ENCODE measurements at regions not wholly inside any gene's neighbourhood (a gene's known extent, or its start where the extent isn't known, plus 50 kb on each side); places are given as distances from the start of the nearest gene placed in this dataset.

DNA sequence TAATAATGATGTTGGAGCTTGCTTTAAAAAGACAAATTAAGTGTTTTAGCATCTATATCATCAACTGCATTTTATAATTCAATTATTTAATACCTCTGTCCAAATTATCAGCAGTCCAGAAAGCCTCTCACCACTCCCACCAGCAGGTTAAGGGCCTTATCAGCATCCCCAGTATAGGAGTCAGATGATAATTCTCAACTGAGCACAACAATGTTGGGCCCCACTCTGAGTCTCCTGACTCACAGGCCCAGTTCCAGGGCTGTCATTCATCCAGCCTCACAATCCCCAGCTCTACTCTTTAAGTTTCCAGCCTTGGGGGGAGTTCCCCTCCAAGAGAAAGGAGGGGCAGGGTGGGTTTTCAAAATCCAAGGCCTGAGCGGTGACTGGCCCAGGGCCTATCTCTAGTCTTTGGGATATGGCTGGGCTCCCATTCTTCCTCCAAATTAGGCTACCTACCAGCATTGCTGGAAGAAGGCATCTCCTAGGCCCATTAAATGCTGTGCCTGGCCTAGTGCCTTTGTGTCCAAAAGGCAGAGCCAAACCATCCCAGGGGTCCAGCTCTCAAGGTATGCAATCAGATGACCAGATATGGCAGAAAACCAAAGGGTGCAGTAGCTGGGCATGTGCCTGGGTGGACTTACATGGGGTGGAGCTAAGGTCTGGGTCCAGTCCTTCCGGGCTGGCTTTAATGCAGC lies 134.1 kb downstream of the GLUL start:
- H3K36me3 Mint-ChIP-seq: no peaks in the 10 kb centered on the region
- no peaks in the 10 kb centered on the region for H3K9me3 Mint-ChIP-seq
- no peak overlapping the region for H3K4me3 Mint-ChIP-seq
- no peaks in the 10 kb centered on the region for H3K27me3 Mint-ChIP-seq
- peaks cover 8% of the 10 kb centered on the region for H3K4me1 Mint-ChIP-seq (ENCODE audit: unreplicated experiment)
- DNase-seq (ENCODE audit: extremely low spot score, unreplicated experiment): no peak
- TF ChIP-seq, protein P1, sequence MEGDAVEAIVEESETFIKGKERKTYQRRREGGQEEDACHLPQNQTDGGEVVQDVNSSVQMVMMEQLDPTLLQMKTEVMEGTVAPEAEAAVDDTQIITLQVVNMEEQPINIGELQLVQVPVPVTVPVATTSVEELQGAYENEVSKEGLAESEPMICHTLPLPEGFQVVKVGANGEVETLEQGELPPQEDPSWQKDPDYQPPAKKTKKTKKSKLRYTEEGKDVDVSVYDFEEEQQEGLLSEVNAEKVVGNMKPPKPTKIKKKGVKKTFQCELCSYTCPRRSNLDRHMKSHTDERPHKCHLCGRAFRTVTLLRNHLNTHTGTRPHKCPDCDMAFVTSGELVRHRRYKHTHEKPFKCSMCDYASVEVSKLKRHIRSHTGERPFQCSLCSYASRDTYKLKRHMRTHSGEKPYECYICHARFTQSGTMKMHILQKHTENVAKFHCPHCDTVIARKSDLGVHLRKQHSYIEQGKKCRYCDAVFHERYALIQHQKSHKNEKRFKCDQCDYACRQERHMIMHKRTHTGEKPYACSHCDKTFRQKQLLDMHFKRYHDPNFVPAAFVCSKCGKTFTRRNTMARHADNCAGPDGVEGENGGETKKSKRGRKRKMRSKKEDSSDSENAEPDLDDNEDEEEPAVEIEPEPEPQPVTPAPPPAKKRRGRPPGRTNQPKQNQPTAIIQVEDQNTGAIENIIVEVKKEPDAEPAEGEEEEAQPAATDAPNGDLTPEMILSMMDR (conservative IDR thresholded peaks at IDR 0.05): no peak
- H3K27ac Mint-ChIP-seq: no peak overlapping the region

DNA sequence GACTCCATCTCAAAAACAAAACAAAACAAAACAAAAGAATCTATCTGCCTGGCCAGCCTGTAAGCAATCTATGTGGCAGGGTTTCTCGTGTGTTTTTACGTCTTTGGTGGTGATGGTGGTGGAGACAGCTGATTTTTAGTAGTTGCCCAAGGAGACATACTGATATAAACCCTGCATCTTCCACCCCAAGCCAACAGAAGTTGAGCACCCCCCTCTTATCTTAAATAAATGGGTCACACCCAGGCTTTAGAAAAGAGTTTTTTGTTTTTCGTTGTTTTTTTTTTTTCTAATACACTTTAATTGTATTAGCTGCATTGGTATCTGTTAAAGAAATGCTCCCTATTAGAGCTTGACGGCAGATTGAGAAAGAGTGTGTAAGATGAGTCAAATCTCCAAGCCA lies 134.7 kb downstream of the GLUL start:
- Mint-ChIP-seq H3K27ac (no peak overlapping the region), H3K27me3 (no peaks in the 10 kb centered on the region), H3K36me3 (no peaks in the 10 kb centered on the region), H3K9me3 (no peaks in the 10 kb centered on the region), H3K4me1 (ENCODE audit: unreplicated experiment) (peaks cover 5% of the 10 kb centered on the region), H3K4me3 (no peak overlapping the region)
- TF ChIP-seq, protein P1 (conservative IDR thresholded peaks at IDR 0.05): no peak
- DNase-seq (ENCODE audit: extremely low spot score, unreplicated experiment): no peak

DNA sequence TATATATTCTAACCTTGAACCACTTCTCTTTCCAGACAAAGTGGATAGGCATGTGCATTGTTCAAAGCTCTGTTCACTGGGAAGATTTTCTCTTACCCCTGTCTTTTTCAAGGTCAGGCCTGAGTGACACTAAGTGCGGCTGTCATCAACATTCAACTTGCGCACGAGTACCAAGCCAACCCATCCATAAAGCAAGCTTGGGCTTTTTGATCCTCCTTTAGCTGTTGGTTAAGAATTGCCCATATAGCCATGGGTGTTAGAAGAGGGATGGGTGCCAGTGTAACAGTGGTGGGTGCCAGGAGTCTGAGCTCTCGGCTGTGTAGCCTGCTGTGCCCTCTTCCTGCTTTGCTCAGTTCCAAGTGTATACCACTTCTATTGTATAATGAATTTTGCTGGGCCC lies 136.1 kb downstream of the GLUL start:
- H3K27ac Mint-ChIP-seq: no peak overlapping the region
- H3K27me3 Mint-ChIP-seq: no peaks in the 10 kb centered on the region
- no peak overlapping the region for H3K4me3 Mint-ChIP-seq
- H3K36me3 Mint-ChIP-seq: no peaks in the 10 kb centered on the region
- H3K9me3 Mint-ChIP-seq: no peaks in the 10 kb centered on the region
- DNase-seq (ENCODE audit: extremely low spot score, unreplicated experiment): no peak
- peaks cover 5% of the 10 kb centered on the region for H3K4me1 Mint-ChIP-seq (ENCODE audit: unreplicated experiment)
- TF ChIP-seq, protein P1 (conservative IDR thresholded peaks at IDR 0.05): no peak

DNA sequence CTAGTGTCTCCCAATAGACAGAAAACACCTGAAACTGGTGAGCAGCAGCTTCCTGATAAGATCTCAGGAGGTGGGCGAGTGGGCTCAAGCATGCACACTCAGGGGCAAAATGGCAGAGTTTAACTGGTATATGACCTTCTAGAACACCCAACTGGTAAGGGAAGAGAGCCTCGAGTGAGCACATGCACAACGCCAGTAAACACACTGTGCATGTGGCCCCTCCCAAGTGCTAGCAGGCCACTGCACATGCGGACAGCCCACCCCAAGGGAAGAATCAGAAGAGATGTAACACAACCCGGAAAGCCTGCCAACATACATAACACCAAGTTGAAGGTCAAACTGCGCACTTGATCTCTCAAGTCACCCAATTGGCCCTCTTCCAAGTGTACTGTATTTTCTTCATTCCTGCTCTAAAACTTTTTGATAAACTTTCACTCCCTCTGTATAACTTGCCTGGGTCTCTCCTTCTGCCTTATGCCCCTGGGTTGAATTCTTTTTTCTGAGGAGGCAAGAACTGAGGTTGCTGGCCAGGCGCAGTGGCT lies 138.2 kb downstream of the GLUL start:
- H3K27me3 Mint-ChIP-seq: no peaks in the 10 kb centered on the region
- H3K36me3 Mint-ChIP-seq: no peaks in the 10 kb centered on the region
- H3K4me3 Mint-ChIP-seq: no peak overlapping the region
- TF ChIP-seq, protein P1 (conservative IDR thresholded peaks at IDR 0.05): no peak
- DNase-seq (ENCODE audit: extremely low spot score, unreplicated experiment): no peak
- no peaks in the 10 kb centered on the region for H3K9me3 Mint-ChIP-seq
- H3K4me1 Mint-ChIP-seq (ENCODE audit: unreplicated experiment): peaks cover 12% of the 10 kb centered on the region
- H3K27ac Mint-ChIP-seq: no peak overlapping the region

DNA sequence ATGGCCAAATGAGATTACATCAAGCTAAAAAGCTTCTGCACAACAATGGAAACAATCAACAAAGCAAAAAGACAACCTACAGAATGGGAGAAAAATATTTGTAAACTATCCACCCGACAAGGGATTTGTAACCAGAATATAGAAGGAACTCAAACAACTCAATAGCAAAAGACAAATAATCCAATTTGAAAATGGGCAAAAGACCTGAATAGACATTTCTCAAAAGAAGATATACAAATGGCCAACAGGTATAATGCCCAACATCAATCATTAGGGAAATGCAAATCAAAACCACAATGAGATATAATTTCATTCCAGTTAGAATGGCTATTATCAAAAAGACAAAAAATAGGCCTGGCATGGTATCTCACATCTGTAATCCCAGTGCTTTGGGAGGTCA lies 140.0 kb downstream of the GLUL start:
- Mint-ChIP-seq H3K4me3 (no peak overlapping the region), H3K27ac (no peak overlapping the region), H3K9me3 (no peaks in the 10 kb centered on the region), H3K36me3 (no peaks in the 10 kb centered on the region), H3K4me1 (ENCODE audit: unreplicated experiment) (peaks cover 12% of the 10 kb centered on the region), H3K27me3 (no peaks in the 10 kb centered on the region)
- DNase-seq (ENCODE audit: extremely low spot score, unreplicated experiment): no peak
- TF ChIP-seq, protein P1 (conservative IDR thresholded peaks at IDR 0.05): no peak
